ENCODE measurements at regions not wholly inside any gene's neighbourhood (a gene's known extent, or its start where the extent isn't known, plus 50 kb on each side); places are given as distances from the start of the nearest gene placed in this dataset.

DNA sequence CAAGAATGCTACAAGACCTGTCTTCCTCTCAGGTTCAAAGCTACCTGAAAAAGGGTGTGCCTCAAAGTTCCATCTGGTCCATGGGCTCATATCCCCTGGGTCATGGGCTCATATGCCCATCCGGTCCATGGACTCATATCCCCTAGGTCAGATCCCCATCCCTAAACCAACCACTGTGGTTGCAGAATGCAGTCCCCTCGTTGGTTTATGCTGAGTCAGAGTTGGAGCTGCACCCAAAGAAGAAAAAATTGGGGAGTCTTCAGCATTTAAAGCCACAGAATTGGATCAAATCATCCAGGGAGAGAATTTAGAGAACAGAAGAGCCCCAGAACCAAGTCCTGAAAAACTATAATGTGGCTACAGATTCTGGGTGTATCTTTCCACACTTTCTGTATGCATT is 71.5 kb upstream of the IL12A start:
- TF ChIP-seq POLR2A (IDR thresholded peaks at IDR 0.05) = no peak
- TF ChIP-seq, protein P1, sequence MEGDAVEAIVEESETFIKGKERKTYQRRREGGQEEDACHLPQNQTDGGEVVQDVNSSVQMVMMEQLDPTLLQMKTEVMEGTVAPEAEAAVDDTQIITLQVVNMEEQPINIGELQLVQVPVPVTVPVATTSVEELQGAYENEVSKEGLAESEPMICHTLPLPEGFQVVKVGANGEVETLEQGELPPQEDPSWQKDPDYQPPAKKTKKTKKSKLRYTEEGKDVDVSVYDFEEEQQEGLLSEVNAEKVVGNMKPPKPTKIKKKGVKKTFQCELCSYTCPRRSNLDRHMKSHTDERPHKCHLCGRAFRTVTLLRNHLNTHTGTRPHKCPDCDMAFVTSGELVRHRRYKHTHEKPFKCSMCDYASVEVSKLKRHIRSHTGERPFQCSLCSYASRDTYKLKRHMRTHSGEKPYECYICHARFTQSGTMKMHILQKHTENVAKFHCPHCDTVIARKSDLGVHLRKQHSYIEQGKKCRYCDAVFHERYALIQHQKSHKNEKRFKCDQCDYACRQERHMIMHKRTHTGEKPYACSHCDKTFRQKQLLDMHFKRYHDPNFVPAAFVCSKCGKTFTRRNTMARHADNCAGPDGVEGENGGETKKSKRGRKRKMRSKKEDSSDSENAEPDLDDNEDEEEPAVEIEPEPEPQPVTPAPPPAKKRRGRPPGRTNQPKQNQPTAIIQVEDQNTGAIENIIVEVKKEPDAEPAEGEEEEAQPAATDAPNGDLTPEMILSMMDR (IDR thresholded peaks at IDR 0.05) = no peak

All from adrenal gland (tissue), 5 donors.